ENCODE measurements at regions not wholly inside any gene's neighbourhood (a gene's known extent, or its start where the extent isn't known, plus 50 kb on each side); places are given as distances from the start of the nearest gene placed in this dataset.

- Histone ChIP-seq H3K27me3 (replicated peaks in 1 of 4; ENCODE audit: control insufficient read depth in 3 of 4, extremely low read depth in 1 of 4, insufficient read depth in 3 of 4, low read length in 3 of 4) (no peaks in the 10 kb centered on the region), H3K14ac (ENCODE audit: insufficient read length) (no peak overlapping the region), H3K79me1 (ENCODE audit: low read depth, low read length) (no peaks in the 10 kb centered on the region), H4K91ac (replicated peaks; ENCODE audit: insufficient read length, low read length) (no peak overlapping the region), H3K56ac (replicated peaks; ENCODE audit: insufficient read length, low read depth, low read length) (no peak overlapping the region), H3K4me2 (ENCODE audit: insufficient read depth in 1 of 2, low read depth in 2 of 2, low read length in 2 of 2) (no peak overlapping the region), H3K23me2 (ENCODE audit: low read depth, low read length) (no peaks in the 10 kb centered on the region), H3K36me3 (ENCODE audit: control insufficient read depth in 2 of 4, insufficient read depth in 4 of 4, low read length in 3 of 4) (no peaks in the 10 kb centered on the region), H3K4ac (replicated peaks; ENCODE audit: insufficient read length, low read depth, low read length) (no peak overlapping the region), H3K9me3 (ENCODE audit: insufficient read depth in 2 of 2, low read depth in 1 of 2, low read length in 1 of 2) (no peaks in the 10 kb centered on the region), H4K5ac (ENCODE audit: insufficient read length, low read depth, low read length) (no peak overlapping the region), H3K18ac (ENCODE audit: extremely low read depth, low read length) (no peak overlapping the region), H3K27ac (ENCODE audit: low read depth, low read length) (no peak overlapping the region), H3K79me2 (ENCODE audit: control insufficient read depth in 1 of 2, insufficient read depth in 2 of 2, low read length in 2 of 2) (no peaks in the 10 kb centered on the region), H2BK120ac (replicated peaks; ENCODE audit: low read depth, low read length) (no peak overlapping the region), H3K4me1 (replicated peaks in 1 of 4; ENCODE audit: control insufficient read depth in 3 of 4, insufficient read depth in 4 of 4, low read length in 3 of 4) (no peaks in the 10 kb centered on the region), H3K4me3 (ENCODE audit: extremely low read depth in 1 of 4, insufficient read depth in 2 of 4, low read depth in 3 of 4, low read length in 4 of 4) (no peak overlapping the region), H2BK5ac (ENCODE audit: low read depth, low read length) (no peak overlapping the region), H3K9ac (replicated peaks in 1 of 4; ENCODE audit: extremely low read depth in 1 of 4, low read depth in 3 of 4, low read length in 3 of 4) (no peak overlapping the region), H3K23ac (ENCODE audit: insufficient read length) (no peak overlapping the region), H2BK20ac (ENCODE audit: low read length) (no peak overlapping the region), H2AFZ (ENCODE audit: low read length) (peak overlapping the region; percentile 85; the same call in 1 of the 2 replicates), H4K20me1 (replicated peaks in 1 of 2; ENCODE audit: control insufficient read depth in 1 of 2, insufficient read depth in 2 of 2, low read length in 2 of 2) (no peaks in the 10 kb centered on the region), H2AK5ac (ENCODE audit: low read depth, low read length) (no peak overlapping the region), H2BK15ac (ENCODE audit: low read length) (no peak overlapping the region), H4K8ac (ENCODE audit: extremely low read depth, insufficient read depth, low read length) (no peak overlapping the region), H2BK12ac (ENCODE audit: low read depth, low read length) (no peak overlapping the region)
- ChIA-PET POLR2A (ENCODE audit: partially characterized antibody) (no interaction called here), CTCF (ENCODE audit: partially characterized antibody) (interaction anchor here (0.6 kb wide), 1 partner anchor 20 kb away, joined by 3 read pairs; no protein-coding TSS in a partner anchor)
- DNase-seq (ENCODE audit: low read depth in 1 of 2, low spot score in 2 of 2) = no peak
- 95% methylated on average over 5 of the region's 5 CpGs; no CpG with 5 or more reads in 1 of the 2 experiments for WGBS, 2 experiments (ENCODE audit: extremely low coverage in 1 of 2, insufficient coverage in 1 of 2, insufficient read length in 1 of 2, insufficient replicate concordance in 2 of 2, low coverage in 1 of 2, low lambda C conversion rate in 2 of 2, missing lambda C conversion rate in 1 of 2)
- no peak for FAIRE-seq
- no peak for TF ChIP-seq NANOG (IDR thresholded peaks at IDR 0.05; ENCODE audit: insufficient read depth, low read depth, low read length, poor library complexity, severe bottlenecking)
- TF ChIP-seq, protein P1, sequence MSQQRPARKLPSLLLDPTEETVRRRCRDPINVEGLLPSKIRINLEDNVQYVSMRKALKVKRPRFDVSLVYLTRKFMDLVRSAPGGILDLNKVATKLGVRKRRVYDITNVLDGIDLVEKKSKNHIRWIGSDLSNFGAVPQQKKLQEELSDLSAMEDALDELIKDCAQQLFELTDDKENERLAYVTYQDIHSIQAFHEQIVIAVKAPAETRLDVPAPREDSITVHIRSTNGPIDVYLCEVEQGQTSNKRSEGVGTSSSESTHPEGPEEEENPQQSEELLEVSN (IDR thresholded peaks at IDR 0.05) = no peak
- TF ChIP-seq CBX8 (IDR thresholded peaks at IDR 0.05; ENCODE audit: borderline replicate concordance, low read depth, low read length) = no peak
- no peak for TF ChIP-seq RNF2 (IDR thresholded peaks at IDR 0.05; ENCODE audit: borderline replicate concordance, low read depth, low read length, missing control alignments, poor library complexity, severe bottlenecking)
- TF ChIP-seq SIX5 (IDR thresholded peaks at IDR 0.05; ENCODE audit: low read depth, low read length) = no peak
- TF ChIP-seq CHD1 (IDR thresholded peaks at IDR 0.05; ENCODE audit: low read depth, low read length) = no peak
- TF ChIP-seq PHF8 (conservative IDR thresholded peaks at IDR 0.05; ENCODE audit: low read depth, low read length) = no peak
- no peak for TF ChIP-seq TCF12 (IDR thresholded peaks at IDR 0.05; ENCODE audit: low read depth, low read length)
- no peak for TF ChIP-seq TBP (IDR thresholded peaks at IDR 0.05; ENCODE audit: low read depth, low read length)
- TF ChIP-seq CBX5 (IDR thresholded peaks at IDR 0.05; ENCODE audit: low read depth, low read length) = no peak
- TF ChIP-seq MAFK (IDR thresholded peaks at IDR 0.05; ENCODE audit: low read depth, low read length) = no peak
- no peak for TF ChIP-seq EZH2 (IDR thresholded peaks at IDR 0.05; ENCODE audit: low read depth, low read length, severe bottlenecking)
- no peak for TF ChIP-seq EGR1 (IDR thresholded peaks at IDR 0.05; ENCODE audit: borderline replicate concordance, low read depth, low read length)
Measured at GRCh38 chr9:81245254-81245956, 443.9 kb downstream of the TLE1 start.
